Tibial nerve (tissue), 4 donors: ENCODE measurements at regions not wholly inside any gene's neighbourhood (a gene's known extent, or its start where the extent isn't known, plus 50 kb on each side); places are given as distances from the start of the nearest gene placed in this dataset.

Source experiments
- DNase-seq, 2 donors: peaks; one replicate each; pipeline ENCODE4 v3.0.0-alpha.2; 2019; ENCODE audit warnings: low spot score in 2 of 2
- H3K27ac ChIP-seq, 4 donors: fragments of 200-600 bp; sonication (generic) in 3 of 4; one replicate each; pipeline ENCODE4 v1.5.1; 2017 to 2019; ENCODE audit warnings: mild to moderate bottlenecking in 1 of 4
- H3K27me3 ChIP-seq, 2 donors: fragments of 200-600 bp; sonication (generic) in 1 of 2; one replicate each; pipeline versions ENCODE4 v1.5.1 to v1.6.0; 2017 to 2019
- H3K36me3 ChIP-seq, 3 donors: fragments of 200-600 bp; sonication (generic); one replicate each; pipeline ENCODE4 v1.5.1; 2018 to 2019
- H3K4me1 ChIP-seq, 4 donors: fragments of 200-600 bp; sonication (generic) in 3 of 4; one replicate each; pipeline ENCODE4 v1.5.1; 2017 to 2019
- H3K4me3 ChIP-seq, 4 donors: fragments of 200-600 bp; sonication (generic) in 3 of 4; one replicate each; pipeline ENCODE4 v1.5.1; 2017 to 2019; ENCODE audit warnings: mild to moderate bottlenecking in 1 of 4, moderate library complexity in 1 of 4
- H3K9me3 ChIP-seq, 4 donors: fragments of 200-600 bp; sonication (generic) in 3 of 4; one replicate each; pipeline ENCODE4 v1.5.1; 2017 to 2019
- CTCF ChIP-seq, 5 experiments: fragments of 200-600 bp in 3 of 5; fragments of 450-650 bp in 2 of 5; sonication (generic) in 3 of 5; IDR thresholded peaks; one replicate each; pipeline ENCODE4 v1.5.1; 2016 to 2019; ENCODE audit warnings: antibody characterized with exemption in 5 of 5, mild to moderate bottlenecking in 3 of 5, moderate library complexity in 2 of 5
- EP300 ChIP-seq, 2 donors: sonication (generic); formaldehyde crosslinking; IDR thresholded peaks; one replicate each; pipeline ENCODE4 v1.6.1; 2017; ENCODE audit warnings: antibody characterized with exemption in 2 of 2, mild to moderate bottlenecking in 1 of 2
- POLR2A ChIP-seq, 2 donors: fragments of 450-650 bp; IDR thresholded peaks; one replicate each; pipeline ENCODE4 v1.6.1; 2017; ENCODE audit warnings: antibody characterized with exemption in 2 of 2, mild to moderate bottlenecking in 2 of 2, moderate library complexity in 2 of 2
- WGBS, 2 donors: methylation state at CpG; one replicate each; pipeline ENCODE4 v1.1.5; 2018; 5-methylcytosine and 5-hydroxymethylcytosine counted together

DNA sequence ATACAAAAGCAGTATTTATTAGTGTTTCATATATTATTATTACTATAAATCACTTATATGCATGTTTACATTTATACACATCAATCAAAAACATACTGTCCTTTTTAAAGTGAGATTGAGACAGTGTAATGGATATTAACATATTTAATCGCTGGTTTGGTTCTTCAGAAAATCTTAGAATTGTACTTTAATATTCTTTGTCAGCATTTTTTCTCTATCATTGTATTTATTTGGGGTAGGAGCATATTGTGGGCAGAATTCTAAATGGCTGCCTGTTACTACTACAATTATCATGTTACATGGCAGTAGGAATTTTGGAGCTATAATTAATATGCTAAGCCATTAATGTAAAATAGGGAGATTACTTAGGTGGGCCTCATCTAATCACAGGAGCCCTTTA, 722.6 kb downstream of the TLR4 start:
- TF ChIP-seq EP300 (IDR thresholded peaks at IDR 0.05) (no peak), CTCF (IDR thresholded peaks at IDR 0.05) (no peak), POLR2A (IDR thresholded peaks at IDR 0.05) (no peak)
- no peaks in the 10 kb centered on the region for H3K4me1 ChIP-seq
- DNase-seq: no peak
- no peaks in the 10 kb centered on the region for H3K27me3 ChIP-seq
- no peaks in the 10 kb centered on the region for H3K9me3 ChIP-seq
- no peaks in the 10 kb centered on the region for H3K36me3 ChIP-seq
- H3K4me3 ChIP-seq: no peak overlapping the region
- 83 to 92% methylated on average over 1 of the region's 1 CpG for WGBS, 2 donors
- H3K27ac ChIP-seq: no peak overlapping the region

- Histone ChIP-seq H3K9me3 (no peaks in the 10 kb centered on the region), H3K27me3 (no peaks in the 10 kb centered on the region), H3K4me1 (no peaks in the 10 kb centered on the region), H3K27ac (no peak overlapping the region), H3K4me3 (no peak overlapping the region), H3K36me3 (no peaks in the 10 kb centered on the region)
- no peak for DNase-seq
- TF ChIP-seq CTCF (IDR thresholded peaks at IDR 0.05) (no peak), EP300 (IDR thresholded peaks at IDR 0.05) (no peak), POLR2A (IDR thresholded peaks at IDR 0.05) (no peak)
- WGBS, 2 donors: 76 to 79% methylated on average over 1 of the region's 1 CpG
Observed at GRCh38 chr9:118438810-118439209, 734.6 kb downstream of the TLR4 start.

DNA sequence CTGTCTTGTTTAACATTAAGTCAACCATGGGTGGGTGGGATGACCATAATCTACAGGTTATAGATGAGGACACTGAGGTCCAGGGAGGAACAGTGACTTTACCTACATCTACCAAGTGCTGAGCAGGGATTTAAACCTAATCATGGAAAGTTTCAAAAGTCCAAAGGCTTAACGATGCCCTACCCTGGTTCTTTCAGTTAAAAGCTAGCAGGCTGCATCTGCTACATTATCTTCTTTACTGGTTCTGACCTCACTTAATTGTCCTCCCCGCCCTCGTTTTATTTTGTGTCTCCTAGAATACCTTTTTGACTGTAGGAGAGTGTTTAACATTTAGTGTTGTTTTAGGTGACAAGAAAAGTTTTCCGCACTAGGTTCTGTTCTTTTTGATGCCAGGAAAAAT, 735.2 kb downstream of the TLR4 start:
- Histone ChIP-seq H3K9me3 (no peaks in the 10 kb centered on the region), H3K36me3 (no peaks in the 10 kb centered on the region), H3K4me3 (no peak overlapping the region), H3K4me1 (no peaks in the 10 kb centered on the region), H3K27ac (no peak overlapping the region), H3K27me3 (no peaks in the 10 kb centered on the region)
- TF ChIP-seq EP300 (IDR thresholded peaks at IDR 0.05) (no peak), POLR2A (IDR thresholded peaks at IDR 0.05) (no peak), CTCF (IDR thresholded peaks at IDR 0.05) (no peak)
- WGBS, 2 donors: 77 to 82% methylated on average over 4 of the region's 4 CpGs
- DNase-seq: no peak

- WGBS, 2 donors: 72 to 76% methylated on average over 5 of the region's 5 CpGs
- TF ChIP-seq POLR2A (IDR thresholded peaks at IDR 0.05) (no peak), EP300 (IDR thresholded peaks at IDR 0.05) (no peak), CTCF (IDR thresholded peaks at IDR 0.05) (no peak)
- H3K27me3 ChIP-seq: no peaks in the 10 kb centered on the region
- H3K4me3 ChIP-seq: no peak overlapping the region
- DNase-seq: no peak
- no peak overlapping the region for H3K27ac ChIP-seq
- no peaks in the 10 kb centered on the region for H3K4me1 ChIP-seq
- no peaks in the 10 kb centered on the region for H3K9me3 ChIP-seq
- no peaks in the 10 kb centered on the region for H3K36me3 ChIP-seq
Observed at GRCh38 chr9:118444403-118444802, 740.2 kb downstream of the TLR4 start.

GRCh38 chr9:118446943-118447639, 742.9 kb downstream of the TLR4 start:
- H3K27me3 ChIP-seq: no peaks in the 10 kb centered on the region
- WGBS, 2 donors: 52 to 53% methylated on average over 9 of the region's 9 CpGs

More at GRCh38 chr9:118446943-118447639, 742.9 kb downstream of the TLR4 start:
- DNase-seq: no peak
- Histone ChIP-seq H3K9me3 (no peaks in the 10 kb centered on the region), H3K27ac (no peak overlapping the region), H3K36me3 (no peaks in the 10 kb centered on the region), H3K4me1 (no peaks in the 10 kb centered on the region), H3K4me3 (no peak overlapping the region)
- TF ChIP-seq POLR2A (IDR thresholded peaks at IDR 0.05) (no peak), CTCF (IDR thresholded peaks at IDR 0.05) (no peak), EP300 (IDR thresholded peaks at IDR 0.05) (no peak)
